ENCODE measurements at regions not wholly inside any gene's neighbourhood (a gene's known extent, or its start where the extent isn't known, plus 50 kb on each side); places are given as distances from the start of the nearest gene placed in this dataset.

DNA sequence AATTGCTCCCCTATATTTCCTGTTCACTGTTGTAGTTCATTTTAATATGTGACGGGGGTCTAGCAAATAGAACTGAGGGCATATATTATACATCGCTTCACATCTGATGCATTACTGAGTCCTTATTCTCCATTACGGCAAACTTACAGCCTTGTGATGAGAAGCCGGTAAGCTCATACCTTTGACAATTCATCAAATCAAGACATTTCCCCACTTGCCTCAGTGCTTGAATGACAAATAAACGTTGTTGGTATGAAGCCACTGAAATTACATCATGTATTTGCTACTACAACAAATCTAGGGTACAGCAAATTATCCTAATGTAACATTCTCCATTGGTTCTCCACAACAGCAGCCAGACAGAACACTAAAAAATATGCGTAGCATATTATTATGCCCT lies 1999.8 kb downstream of the LRRC4C start:
- TF ChIP-seq, protein P1, sequence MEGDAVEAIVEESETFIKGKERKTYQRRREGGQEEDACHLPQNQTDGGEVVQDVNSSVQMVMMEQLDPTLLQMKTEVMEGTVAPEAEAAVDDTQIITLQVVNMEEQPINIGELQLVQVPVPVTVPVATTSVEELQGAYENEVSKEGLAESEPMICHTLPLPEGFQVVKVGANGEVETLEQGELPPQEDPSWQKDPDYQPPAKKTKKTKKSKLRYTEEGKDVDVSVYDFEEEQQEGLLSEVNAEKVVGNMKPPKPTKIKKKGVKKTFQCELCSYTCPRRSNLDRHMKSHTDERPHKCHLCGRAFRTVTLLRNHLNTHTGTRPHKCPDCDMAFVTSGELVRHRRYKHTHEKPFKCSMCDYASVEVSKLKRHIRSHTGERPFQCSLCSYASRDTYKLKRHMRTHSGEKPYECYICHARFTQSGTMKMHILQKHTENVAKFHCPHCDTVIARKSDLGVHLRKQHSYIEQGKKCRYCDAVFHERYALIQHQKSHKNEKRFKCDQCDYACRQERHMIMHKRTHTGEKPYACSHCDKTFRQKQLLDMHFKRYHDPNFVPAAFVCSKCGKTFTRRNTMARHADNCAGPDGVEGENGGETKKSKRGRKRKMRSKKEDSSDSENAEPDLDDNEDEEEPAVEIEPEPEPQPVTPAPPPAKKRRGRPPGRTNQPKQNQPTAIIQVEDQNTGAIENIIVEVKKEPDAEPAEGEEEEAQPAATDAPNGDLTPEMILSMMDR (IDR thresholded peaks at IDR 0.05): no peak
- no peak for TF ChIP-seq POLR2AphosphoS5 (IDR thresholded peaks at IDR 0.05; ENCODE audit: low read depth, low read length)
- TF ChIP-seq, protein P2, sequence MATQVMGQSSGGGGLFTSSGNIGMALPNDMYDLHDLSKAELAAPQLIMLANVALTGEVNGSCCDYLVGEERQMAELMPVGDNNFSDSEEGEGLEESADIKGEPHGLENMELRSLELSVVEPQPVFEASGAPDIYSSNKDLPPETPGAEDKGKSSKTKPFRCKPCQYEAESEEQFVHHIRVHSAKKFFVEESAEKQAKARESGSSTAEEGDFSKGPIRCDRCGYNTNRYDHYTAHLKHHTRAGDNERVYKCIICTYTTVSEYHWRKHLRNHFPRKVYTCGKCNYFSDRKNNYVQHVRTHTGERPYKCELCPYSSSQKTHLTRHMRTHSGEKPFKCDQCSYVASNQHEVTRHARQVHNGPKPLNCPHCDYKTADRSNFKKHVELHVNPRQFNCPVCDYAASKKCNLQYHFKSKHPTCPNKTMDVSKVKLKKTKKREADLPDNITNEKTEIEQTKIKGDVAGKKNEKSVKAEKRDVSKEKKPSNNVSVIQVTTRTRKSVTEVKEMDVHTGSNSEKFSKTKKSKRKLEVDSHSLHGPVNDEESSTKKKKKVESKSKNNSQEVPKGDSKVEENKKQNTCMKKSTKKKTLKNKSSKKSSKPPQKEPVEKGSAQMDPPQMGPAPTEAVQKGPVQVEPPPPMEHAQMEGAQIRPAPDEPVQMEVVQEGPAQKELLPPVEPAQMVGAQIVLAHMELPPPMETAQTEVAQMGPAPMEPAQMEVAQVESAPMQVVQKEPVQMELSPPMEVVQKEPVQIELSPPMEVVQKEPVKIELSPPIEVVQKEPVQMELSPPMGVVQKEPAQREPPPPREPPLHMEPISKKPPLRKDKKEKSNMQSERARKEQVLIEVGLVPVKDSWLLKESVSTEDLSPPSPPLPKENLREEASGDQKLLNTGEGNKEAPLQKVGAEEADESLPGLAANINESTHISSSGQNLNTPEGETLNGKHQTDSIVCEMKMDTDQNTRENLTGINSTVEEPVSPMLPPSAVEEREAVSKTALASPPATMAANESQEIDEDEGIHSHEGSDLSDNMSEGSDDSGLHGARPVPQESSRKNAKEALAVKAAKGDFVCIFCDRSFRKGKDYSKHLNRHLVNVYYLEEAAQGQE (IDR thresholded peaks at IDR 0.05; ENCODE audit: insufficient read depth in 1 of 2, low read depth in 2 of 2, low read length in 1 of 2): no peak
- TF ChIP-seq TCF7L2 (IDR thresholded peaks at IDR 0.05; ENCODE audit: low read depth, low read length): no peak
- no peak for TF ChIP-seq SIN3A (IDR thresholded peaks at IDR 0.05; ENCODE audit: borderline replicate concordance, insufficient read depth, low read depth, low read length)

Measured in Panc1 (cell line).